ENCODE measurements at regions not wholly inside any gene's neighbourhood (a gene's known extent, or its start where the extent isn't known, plus 50 kb on each side); places are given as distances from the start of the nearest gene placed in this dataset.

- no peak for TF ChIP-seq CTCF (IDR thresholded peaks at IDR 0.05; ENCODE audit: low read depth, low read length)
- ChIA-PET CTCF (no interaction called here), POLR2A (no interaction called here)
- H3K4me3 ChIP-seq (ENCODE audit: low read depth, low read length): no peak overlapping the region
- H3K27ac ChIP-seq (ENCODE audit: low read depth, low read length): no peak overlapping the region
- no peaks in the 10 kb centered on the region for H3K9me3 ChIP-seq (ENCODE audit: control insufficient read depth, insufficient read depth, low read length)
- no peak for DNase-seq (ENCODE audit: low read depth, low spot score)
- peaks cover 2% of the 10 kb centered on the region for H3K27me3 ChIP-seq (ENCODE audit: control insufficient read depth, insufficient read depth, low read length)
These were observed 52.4 kb upstream of the ADRB1 start for GRCh38 chr10:113991091-113991860.

DNA sequence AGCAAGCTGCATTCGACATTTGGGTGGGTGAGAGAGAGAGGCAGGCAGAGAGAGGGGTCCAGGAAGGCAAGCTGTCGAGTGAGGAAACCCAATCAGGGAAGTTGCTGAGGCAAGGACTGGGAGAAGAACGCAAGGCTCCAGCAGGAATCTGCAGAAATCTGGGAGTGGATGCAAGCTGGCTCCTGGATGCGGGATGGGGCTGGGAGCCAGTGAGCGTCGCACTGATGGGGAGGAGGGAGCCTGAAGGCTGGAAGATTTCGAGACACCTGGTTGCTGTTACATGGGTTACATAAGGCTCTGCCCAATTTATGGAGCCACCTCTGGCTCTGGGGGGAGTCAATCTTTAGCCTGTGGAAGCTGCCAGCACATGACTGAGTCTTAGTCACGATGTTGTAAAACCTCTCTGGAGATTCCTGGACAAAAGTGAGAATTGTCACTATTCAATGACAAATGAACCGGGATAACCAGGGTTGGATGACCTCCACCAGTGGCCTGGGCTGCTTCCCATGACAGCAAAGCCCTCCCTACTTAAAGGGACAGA, 51.1 kb upstream of the ADRB1 start:
- Histone ChIP-seq H3K4me3 (ENCODE audit: low read depth, low read length) (no peak overlapping the region), H3K9me3 (ENCODE audit: control insufficient read depth, insufficient read depth, low read length) (no peaks in the 10 kb centered on the region), H3K27me3 (ENCODE audit: control insufficient read depth, insufficient read depth, low read length) (peaks cover 7% of the 10 kb centered on the region), H3K27ac (ENCODE audit: low read depth, low read length) (no peak overlapping the region)
- no peak for DNase-seq (ENCODE audit: low read depth, low spot score)
- no peak for TF ChIP-seq CTCF (IDR thresholded peaks at IDR 0.05; ENCODE audit: low read depth, low read length)
- ChIA-PET POLR2A (no interaction called here), CTCF (no interaction called here)

DNA sequence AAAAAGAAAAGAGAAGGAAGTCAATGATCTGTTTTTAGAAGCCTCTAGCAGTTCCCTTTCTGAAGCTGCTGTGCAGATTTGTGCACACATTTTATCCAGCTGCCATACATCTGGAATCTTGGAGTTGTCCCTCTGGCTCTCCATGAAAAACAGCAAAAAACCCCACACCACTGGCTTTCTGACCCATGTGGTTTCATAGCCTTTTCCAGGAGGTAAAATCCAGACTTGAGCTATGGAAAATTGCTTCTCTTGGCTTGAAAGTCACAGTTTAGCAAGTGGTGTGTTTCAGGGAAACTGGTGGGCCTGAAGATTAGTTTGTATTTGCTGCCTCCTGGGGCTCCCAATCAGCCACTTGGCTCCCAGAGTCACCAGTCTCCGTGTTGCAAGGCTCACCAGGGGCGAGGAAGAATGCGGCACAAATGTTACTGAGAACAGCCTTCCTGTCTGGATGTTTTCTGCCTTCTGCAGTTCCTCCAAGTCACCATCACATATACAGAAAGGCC, 50.1 kb upstream of the ADRB1 start:
- no peak for DNase-seq (ENCODE audit: low read depth, low spot score)
- ChIA-PET POLR2A (no interaction called here), CTCF (no interaction called here)
- TF ChIP-seq CTCF (IDR thresholded peaks at IDR 0.05; ENCODE audit: low read depth, low read length): no peak
- Histone ChIP-seq H3K27me3 (ENCODE audit: control insufficient read depth, insufficient read depth, low read length) (peaks cover 7% of the 10 kb centered on the region), H3K27ac (ENCODE audit: low read depth, low read length) (peak overlapping the region; percentile 21), H3K9me3 (ENCODE audit: control insufficient read depth, insufficient read depth, low read length) (no peaks in the 10 kb centered on the region), H3K4me3 (ENCODE audit: low read depth, low read length) (no peak overlapping the region)

All from AG04450 (cell line).